HG03196 (cell line): ENCODE measurements at regions not wholly inside any gene's neighbourhood (a gene's known extent, or its start where the extent isn't known, plus 50 kb on each side); places are given as distances from the start of the nearest gene placed in this dataset.
"Not testable (repeated sequence)": the region's sequence is repeated elsewhere in the genome, so short reads cannot be mapped to it uniquely, and the experiment has no call there.

Experiments used
- ATAC-seq: cut with Tn5 transposase; IDR thresholded peaks from one replicate; pipeline ENCODE4 v1.9.1; 2021; ENCODE audit not compliant: unreplicated experiment

- no peak for ATAC-seq
Measured at GRCh38 chr2:128413718-128414341, 95.2 kb upstream of the HS6ST1 start.

DNA sequence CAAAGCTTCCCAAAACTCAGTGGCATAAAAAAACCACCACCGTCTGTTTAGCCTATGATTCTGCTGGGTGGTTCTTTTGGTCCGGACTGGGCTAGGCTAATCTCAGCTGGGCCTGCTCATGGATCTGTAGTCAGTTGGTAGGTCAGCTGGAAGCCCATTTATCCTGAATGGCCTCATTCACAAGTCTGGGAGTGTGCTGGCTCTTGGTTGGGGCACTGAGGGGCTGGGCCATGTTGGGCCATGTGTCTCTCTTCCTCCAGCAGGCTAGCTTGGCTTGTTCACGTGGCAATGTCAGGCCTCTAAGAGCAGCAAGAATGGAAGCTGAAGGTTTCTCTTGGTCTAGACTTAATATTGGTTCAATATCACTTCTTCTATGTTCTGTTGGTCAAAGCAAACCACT, 95.7 kb upstream of the HS6ST1 start:
- no peak for ATAC-seq

DNA sequence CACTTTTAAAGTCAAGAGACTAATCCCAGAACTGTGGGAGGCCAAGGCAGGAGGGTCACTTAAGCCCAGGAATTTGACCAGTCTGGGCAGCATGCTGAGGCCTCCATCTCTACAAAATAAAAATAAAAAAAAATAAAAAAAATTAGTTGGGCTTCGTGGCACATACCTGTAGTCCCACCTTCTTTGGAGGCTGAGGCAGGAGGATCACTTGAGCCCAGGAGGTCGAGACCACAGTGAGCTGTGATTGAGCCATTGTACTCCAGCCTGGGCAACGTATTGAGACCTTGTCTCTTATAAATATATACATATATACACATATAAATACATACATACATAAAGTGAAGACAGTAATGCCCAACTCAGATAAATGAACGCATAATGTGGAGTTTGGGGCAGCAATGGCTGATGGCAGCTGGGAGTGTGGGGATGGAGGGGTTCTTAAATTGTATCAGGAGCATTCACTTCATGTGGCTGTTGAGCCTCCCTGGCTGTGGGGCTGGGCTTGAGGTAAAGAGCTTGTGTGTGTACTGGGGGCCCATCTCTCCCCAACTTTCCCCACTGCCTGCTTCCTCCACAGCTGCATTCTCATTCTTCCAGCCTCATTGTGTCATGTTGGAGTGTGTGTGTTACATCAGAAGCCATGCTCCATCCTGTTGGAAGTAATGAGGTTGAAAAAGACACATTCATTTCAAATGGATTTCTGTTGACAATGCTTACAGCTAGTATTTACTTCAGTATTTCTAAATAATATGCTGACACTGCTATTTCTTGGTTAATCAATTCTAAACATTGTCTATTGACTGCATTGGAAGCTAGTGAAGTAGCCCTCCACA, 96.5 kb upstream of the HS6ST1 start:
- no peak for ATAC-seq

DNA sequence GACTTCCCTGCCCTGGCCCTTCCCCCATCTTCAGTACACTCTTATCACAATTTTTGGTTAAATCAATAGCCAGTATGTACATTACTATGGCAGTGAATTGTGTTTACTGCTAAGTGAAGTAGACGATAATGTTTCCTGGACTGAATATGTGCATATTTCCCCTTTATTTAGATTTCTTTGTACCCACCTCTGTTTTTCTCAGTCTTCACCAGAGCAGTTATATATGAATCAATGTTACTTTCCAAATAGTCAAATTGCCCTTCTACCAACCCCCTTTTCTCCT, 97.1 kb upstream of the HS6ST1 start:
- ATAC-seq = no peak

DNA sequence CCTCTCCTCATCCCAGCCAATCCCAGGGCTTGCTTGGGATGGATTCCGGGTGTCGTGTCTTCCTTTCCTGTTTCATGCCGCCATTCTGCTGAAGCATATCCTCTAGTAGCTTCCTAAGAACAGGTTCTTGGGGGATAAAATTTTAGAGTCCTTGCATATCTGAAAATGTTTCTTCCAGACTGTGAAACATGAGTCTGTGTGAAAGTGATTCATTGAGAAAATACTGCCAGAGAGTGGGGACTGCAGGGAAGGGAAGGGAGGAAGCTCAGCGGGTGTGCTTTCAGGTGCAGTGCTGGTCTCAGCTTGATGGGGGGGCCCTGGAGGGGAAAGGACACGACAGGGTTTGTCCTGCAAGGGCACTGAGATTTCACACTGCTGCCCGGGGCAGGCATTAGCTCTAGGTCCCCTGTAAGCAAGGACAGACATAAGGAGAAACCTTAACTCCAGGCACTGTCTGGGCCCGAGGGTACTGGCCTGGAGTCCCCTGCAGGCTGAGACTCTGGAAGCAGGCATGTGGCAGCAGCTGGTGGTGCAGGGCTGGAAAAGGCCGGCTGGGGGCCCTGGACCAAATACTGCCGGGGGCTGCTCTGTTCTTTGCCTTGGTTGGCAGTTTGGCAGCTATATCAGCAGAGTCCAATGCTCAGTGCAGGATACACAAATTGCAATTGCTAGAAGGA, 97.6 kb upstream of the HS6ST1 start:
- ATAC-seq = no peak

- ATAC-seq = no peak
Measured at GRCh38 chr2:128416806-128417205, 98.1 kb upstream of the HS6ST1 start.

- not testable (repeated sequence) for ATAC-seq
Measured at GRCh38 chr2:128417264-128417663, 98.6 kb upstream of the HS6ST1 start.

- no peak for ATAC-seq
Measured at GRCh38 chr2:128420131-128420530, 101.5 kb upstream of the HS6ST1 start.

- ATAC-seq = no peak
Measured at GRCh38 chr2:128420776-128421175, 102.1 kb upstream of the HS6ST1 start.

- no peak for ATAC-seq
Measured at GRCh38 chr2:128421286-128421685, 102.6 kb upstream of the HS6ST1 start.

GRCh38 chr2:128421861-128422311, 103.2 kb upstream of the HS6ST1 start:
- ATAC-seq = no peak

- ATAC-seq = no peak
Measured at GRCh38 chr2:128422571-128422970, 103.9 kb upstream of the HS6ST1 start.

GRCh38 chr2:128423788-128424165, 105.1 kb upstream of the HS6ST1 start:
- no peak for ATAC-seq

GRCh38 chr2:128424406-128425171, 105.9 kb upstream of the HS6ST1 start:
- no peak for ATAC-seq

- no peak for ATAC-seq
Measured at GRCh38 chr2:128425216-128425615, 106.5 kb upstream of the HS6ST1 start.

- no peak for ATAC-seq
Measured at GRCh38 chr2:128425731-128426620, 107.3 kb upstream of the HS6ST1 start.

DNA sequence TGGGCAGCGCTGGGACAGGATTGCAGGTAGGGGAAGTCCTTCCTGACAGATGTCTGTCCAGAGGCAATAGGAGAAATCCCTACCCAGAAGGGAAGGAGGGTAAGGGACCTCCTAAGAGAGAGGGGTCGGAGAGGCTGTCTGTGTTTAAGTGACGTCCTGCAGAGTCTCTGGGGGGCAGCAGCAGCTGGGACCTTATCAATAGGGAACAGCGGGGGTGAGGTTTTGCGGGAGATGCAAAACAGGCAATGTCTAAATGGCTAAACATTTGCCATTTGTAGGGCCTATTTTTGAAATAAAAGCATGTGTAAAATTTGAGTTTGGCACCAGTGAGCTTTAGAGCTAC, 108.7 kb upstream of the HS6ST1 start:
- ATAC-seq = no peak

GRCh38 chr2:128428415-128428814, 109.7 kb upstream of the HS6ST1 start:
- ATAC-seq = no peak

- no peak for ATAC-seq
Measured at GRCh38 chr2:128432423-128432822, 113.8 kb upstream of the HS6ST1 start.

DNA sequence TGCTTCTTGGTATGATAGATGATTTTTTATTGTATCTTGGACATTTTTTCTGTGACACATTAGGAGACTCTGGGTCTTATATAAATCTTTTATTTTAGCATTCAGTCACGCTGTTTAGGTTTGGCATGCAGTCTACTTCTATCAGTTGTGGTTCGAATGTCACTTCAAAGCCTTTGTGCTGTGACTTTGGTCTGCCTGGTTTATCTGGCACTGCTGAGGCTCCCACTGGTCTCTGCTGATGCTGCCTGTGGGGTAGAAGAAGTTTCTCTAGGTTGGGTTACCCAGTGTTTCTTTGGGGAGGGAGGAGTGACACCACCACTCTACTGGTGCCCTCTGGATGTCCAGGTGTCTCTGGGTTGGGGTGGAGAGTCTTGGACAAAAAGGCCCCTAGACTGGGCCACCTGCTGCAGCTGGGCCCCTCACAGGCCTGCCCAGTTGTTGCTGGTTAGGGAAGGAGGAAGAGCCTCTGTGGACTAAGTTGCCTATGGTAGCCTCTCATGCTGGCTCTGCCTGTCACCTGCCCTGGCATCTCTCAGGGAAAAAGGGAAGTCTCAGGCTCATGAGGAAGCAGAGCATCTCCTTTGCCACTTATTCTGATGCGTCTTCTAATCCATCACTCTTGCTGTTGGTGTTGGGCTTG, 115.4 kb upstream of the HS6ST1 start:
- no peak for ATAC-seq
